ENCODE measurements at regions not wholly inside any gene's neighbourhood (a gene's known extent, or its start where the extent isn't known, plus 50 kb on each side); places are given as distances from the start of the nearest gene placed in this dataset.

GRCh38 chr18:37676276-37676675 lies 110.7 kb upstream of the CELF4 start:
- H2BK5ac ChIP-seq (ENCODE audit: low read depth, low read length): no peak overlapping the region
- CTCF ChIA-PET (ENCODE audit: partially characterized antibody): no interaction called here

More at GRCh38 chr18:37676276-37676675, 110.7 kb upstream of the CELF4 start:
- H3K27ac ChIP-seq (ENCODE audit: low read depth, low read length): no peak overlapping the region
- no peak overlapping the region for H3K18ac ChIP-seq (ENCODE audit: extremely low read depth, low read length)
- no peaks in the 10 kb centered on the region for H4K20me1 ChIP-seq (replicated peaks in 1 of 2; ENCODE audit: control insufficient read depth in 1 of 2, insufficient read depth in 2 of 2, low read length in 2 of 2)
- no peak overlapping the region for H3K4me3 ChIP-seq (ENCODE audit: extremely low read depth in 1 of 4, insufficient read depth in 2 of 4, low read depth in 3 of 4, low read length in 4 of 4)
- H2BK20ac ChIP-seq (ENCODE audit: low read length): no peak overlapping the region
- H3K23ac ChIP-seq (ENCODE audit: insufficient read length): no peak overlapping the region
- no peak overlapping the region for H3K56ac ChIP-seq (replicated peaks; ENCODE audit: insufficient read length, low read depth, low read length)
- no peak overlapping the region for H3K4ac ChIP-seq (replicated peaks; ENCODE audit: insufficient read length, low read depth, low read length)
- no peak for TF ChIP-seq SRF (IDR thresholded peaks at IDR 0.05; ENCODE audit: low read depth, low read length)
- TF ChIP-seq BCL11A (IDR thresholded peaks at IDR 0.05; ENCODE audit: low read depth in 2 of 2, low read length in 2 of 2): no peak
- TF ChIP-seq CEBPB (IDR thresholded peaks at IDR 0.05; ENCODE audit: low read depth, low read length): no peak
- no peak for FAIRE-seq
- H2AFZ ChIP-seq (ENCODE audit: low read length): no peak overlapping the region
- no peak overlapping the region for H2AK5ac ChIP-seq (ENCODE audit: low read depth, low read length)
- no peaks in the 10 kb centered on the region for H3K23me2 ChIP-seq (ENCODE audit: low read depth, low read length)
- H3K79me1 ChIP-seq (ENCODE audit: low read depth, low read length): no peaks in the 10 kb centered on the region
- POLR2A ChIA-PET (ENCODE audit: partially characterized antibody): no interaction called here
- no peak overlapping the region for H2BK15ac ChIP-seq (ENCODE audit: low read length)
- H3K9ac ChIP-seq (replicated peaks in 1 of 4; ENCODE audit: extremely low read depth in 1 of 4, low read depth in 3 of 4, low read length in 3 of 4): no peak overlapping the region
- no peak overlapping the region for H4K91ac ChIP-seq (replicated peaks; ENCODE audit: insufficient read length, low read length)
- no peak overlapping the region for H3K4me2 ChIP-seq (ENCODE audit: insufficient read depth in 1 of 2, low read depth in 2 of 2, low read length in 2 of 2)
- H2BK12ac ChIP-seq (ENCODE audit: low read depth, low read length): no peak overlapping the region
- no peak overlapping the region for H2BK120ac ChIP-seq (replicated peaks; ENCODE audit: low read depth, low read length)
- H3K36me3 ChIP-seq (ENCODE audit: control insufficient read depth in 2 of 4, insufficient read depth in 4 of 4, low read length in 3 of 4): no peaks in the 10 kb centered on the region
- H3K14ac ChIP-seq (ENCODE audit: insufficient read length): no peak overlapping the region
- no peak overlapping the region for H4K8ac ChIP-seq (ENCODE audit: extremely low read depth, insufficient read depth, low read length)
- no peak overlapping the region for H4K5ac ChIP-seq (ENCODE audit: insufficient read length, low read depth, low read length)
- H3K9me3 ChIP-seq (ENCODE audit: insufficient read depth in 2 of 2, low read depth in 1 of 2, low read length in 1 of 2): no peaks in the 10 kb centered on the region
- DNase-seq (ENCODE audit: low read depth in 1 of 2, low spot score in 2 of 2): no peak
- no peaks in the 10 kb centered on the region for H3K4me1 ChIP-seq (replicated peaks in 1 of 4; ENCODE audit: control insufficient read depth in 3 of 4, insufficient read depth in 4 of 4, low read length in 3 of 4)
- no peaks in the 10 kb centered on the region for H3K79me2 ChIP-seq (ENCODE audit: control insufficient read depth in 1 of 2, insufficient read depth in 2 of 2, low read length in 2 of 2)
- WGBS, 2 experiments (ENCODE audit: extremely low coverage in 1 of 2, insufficient coverage in 1 of 2, insufficient read length in 1 of 2, insufficient replicate concordance in 2 of 2, low coverage in 1 of 2, low lambda C conversion rate in 2 of 2, missing lambda C conversion rate in 1 of 2): 91% methylated on average over 1 of the region's 1 CpG; no CpG with 5 or more reads in 1 of the 2 experiments
- H3K27me3 ChIP-seq (replicated peaks in 1 of 4; ENCODE audit: control insufficient read depth in 3 of 4, extremely low read depth in 1 of 4, insufficient read depth in 3 of 4, low read length in 3 of 4): no peaks in the 10 kb centered on the region

Measured in H1 (cell line).